H1 (cell line): ENCODE measurements at regions not wholly inside any gene's neighbourhood (a gene's known extent, or its start where the extent isn't known, plus 50 kb on each side); places are given as distances from the start of the nearest gene placed in this dataset.

ENCODE experiments used
- CHD1 ChIP-seq: IDR thresholded peaks from 2 replicates; pipeline ENCODE4 v1.6.1; 2012; ENCODE audit warnings: low read depth, low read length, improper control_type of control experiment
- EZH2 ChIP-seq: fragments of 200-600 bp; sonication (generic); IDR thresholded peaks from 2 replicates; pipeline ENCODE4 v1.7.1; 2012; ENCODE audit warnings: low read depth, mild to moderate bottlenecking, moderate library complexity, low read length, inconsistent platforms; ENCODE audit not compliant: severe bottlenecking
- HDAC2 ChIP-seq, 2 experiments: fragments of 300-600 bp in 1 of 2; sonication (generic) in 1 of 2; IDR thresholded peaks; 2 replicates each; pipeline ENCODE4 v1.6.1; 2011 to 2012; ENCODE audit warnings: low read depth in 2 of 2, low read length in 2 of 2, mild to moderate bottlenecking in 2 of 2, moderate library complexity in 2 of 2, borderline replicate concordance in 1 of 2, inconsistent platforms in 1 of 2
- POLR2AphosphoS5 ChIP-seq: IDR thresholded peaks from 2 replicates; pipeline ENCODE4 v1.6.1; 2011; ENCODE audit warnings: low read depth, low read length
- SP1 ChIP-seq: IDR thresholded peaks from 2 replicates; pipeline ENCODE4 v1.6.1; 2011; ENCODE audit warnings: low read depth, low read length
- SUZ12 ChIP-seq: fragments of 200-600 bp; sonication (generic); IDR thresholded peaks from 2 replicates; pipeline ENCODE4 v1.6.1; 2012; ENCODE audit warnings: mild to moderate bottlenecking, inconsistent platforms, low read length, moderate library complexity, mixed read lengths
- ZNF274 ChIP-seq: IDR thresholded peaks from 2 replicates; pipeline ENCODE4 v1.7.0; 2012; ENCODE audit warnings: low read length, borderline replicate concordance; ENCODE audit errors: extremely low read depth
- TF ChIP-seq, protein P1 (sequence below), 3 experiments: IDR thresholded peaks; 1 replicate in 2 of 3; 2 replicates in 1 of 3; pipeline versions ENCODE4 v1.5.1 to v1.6.1; 2011; ENCODE audit warnings: low read length in 3 of 3, mild to moderate bottlenecking in 3 of 3, inconsistent platforms in 2 of 3, low read depth in 1 of 3, moderate library complexity in 1 of 3; ENCODE audit not compliant: insufficient read depth in 1 of 3; ENCODE audit errors: control extremely low read depth in 1 of 3

DNA sequence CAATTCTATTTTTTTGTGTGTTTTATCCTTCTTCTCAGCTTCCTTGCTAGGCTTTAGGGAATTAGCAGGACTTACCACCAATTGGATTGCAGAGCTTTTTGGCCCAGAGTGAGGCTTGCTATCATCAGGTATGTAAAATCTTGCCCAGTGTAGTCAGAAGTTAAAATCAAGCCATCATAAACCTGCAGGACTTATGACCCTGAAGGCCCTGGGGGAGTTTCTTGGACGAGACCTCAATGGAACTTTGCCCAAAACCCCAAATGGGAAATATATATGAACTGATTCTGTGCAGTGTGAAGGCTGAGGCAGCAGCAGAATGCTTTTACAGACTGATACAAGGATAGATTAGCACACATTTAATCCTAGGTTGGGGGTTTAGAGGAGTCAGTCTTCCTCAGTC, 287.0 kb downstream of the SH3GL2 start:
- TF ChIP-seq POLR2AphosphoS5, result no peak
- TF ChIP-seq HDAC2 (IDR thresholded peaks at IDR 0.05; ENCODE audit: borderline replicate concordance in 1 of 2, low read depth in 2 of 2, low read length in 2 of 2), result no peak
- TF ChIP-seq SP1, result no peak
- TF ChIP-seq CHD1, result no peak
- TF ChIP-seq EZH2, result no peak
- TF ChIP-seq, protein P1, sequence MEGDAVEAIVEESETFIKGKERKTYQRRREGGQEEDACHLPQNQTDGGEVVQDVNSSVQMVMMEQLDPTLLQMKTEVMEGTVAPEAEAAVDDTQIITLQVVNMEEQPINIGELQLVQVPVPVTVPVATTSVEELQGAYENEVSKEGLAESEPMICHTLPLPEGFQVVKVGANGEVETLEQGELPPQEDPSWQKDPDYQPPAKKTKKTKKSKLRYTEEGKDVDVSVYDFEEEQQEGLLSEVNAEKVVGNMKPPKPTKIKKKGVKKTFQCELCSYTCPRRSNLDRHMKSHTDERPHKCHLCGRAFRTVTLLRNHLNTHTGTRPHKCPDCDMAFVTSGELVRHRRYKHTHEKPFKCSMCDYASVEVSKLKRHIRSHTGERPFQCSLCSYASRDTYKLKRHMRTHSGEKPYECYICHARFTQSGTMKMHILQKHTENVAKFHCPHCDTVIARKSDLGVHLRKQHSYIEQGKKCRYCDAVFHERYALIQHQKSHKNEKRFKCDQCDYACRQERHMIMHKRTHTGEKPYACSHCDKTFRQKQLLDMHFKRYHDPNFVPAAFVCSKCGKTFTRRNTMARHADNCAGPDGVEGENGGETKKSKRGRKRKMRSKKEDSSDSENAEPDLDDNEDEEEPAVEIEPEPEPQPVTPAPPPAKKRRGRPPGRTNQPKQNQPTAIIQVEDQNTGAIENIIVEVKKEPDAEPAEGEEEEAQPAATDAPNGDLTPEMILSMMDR (IDR thresholded peaks at IDR 0.05; ENCODE audit: control extremely low read depth in 1 of 3, insufficient read depth in 1 of 3, low read depth in 1 of 3, low read length in 3 of 3), result no peak
- no peak for TF ChIP-seq ZNF274
- TF ChIP-seq SUZ12, result no peak
